Common myeloid progenitor, CD34-positive (primary cell): ENCODE measurements at regions not wholly inside any gene's neighbourhood (a gene's known extent, or its start where the extent isn't known, plus 50 kb on each side); places are given as distances from the start of the nearest gene placed in this dataset.
"Not testable (repeated sequence)": the region's sequence is repeated elsewhere in the genome, so short reads cannot be mapped to it uniquely, and the experiment has no call there.

Experiments used
- CTCF ChIA-PET: fragments of 350-600 bp; sonication (Branson Sonifier 250); formaldehyde crosslinking; loops from one replicate; lab custom pipeline; 2021; ENCODE audit warnings: antibody characterized with exemption; lab: Charles Lee
- POLR2A ChIA-PET: fragments of 350-600 bp; sonication (Branson Sonifier 250); formaldehyde crosslinking; loops from one replicate; lab custom pipeline; 2021; ENCODE audit warnings: antibody characterized with exemption; lab: Charles Lee
- DNase-seq, 3 donors: peaks; one replicate each; pipeline versions ENCODE4 v3.0.0 to v3.0.0-alpha.2; 2013
- H3K27ac ChIP-seq, 2 experiments: 1 replicate in 1 of 2; 2 replicates in 1 of 2; pipeline ENCODE4 v1.7.0; 2013; ENCODE audit warnings: inconsistent platforms in 2 of 2, low read length in 2 of 2, mild to moderate bottlenecking in 2 of 2, low read depth in 1 of 2, moderate library complexity in 1 of 2; ENCODE audit not compliant: severe bottlenecking in 2 of 2, insufficient read depth in 1 of 2, poor library complexity in 1 of 2
- H3K27me3 ChIP-seq, 5 experiments: replicated peaks in 2 of 5; 1 replicate in 3 of 5; 2 replicates in 2 of 5; pipeline versions ENCODE4 v1.6.1 to v1.7.0; 2013; ENCODE audit warnings: low read length in 4 of 5, mild to moderate bottlenecking in 2 of 5, moderate library complexity in 2 of 5, inconsistent platforms in 1 of 5; ENCODE audit not compliant: insufficient read depth in 5 of 5, control insufficient read depth in 4 of 5
- H3K36me3 ChIP-seq, 4 experiments: 1 replicate in 2 of 4; 2 replicates in 2 of 4; pipeline versions ENCODE4 v1.6.1 to v1.7.0; 2013; ENCODE audit warnings: low read length in 3 of 4, control low read depth in 1 of 4, mild to moderate bottlenecking in 1 of 4; ENCODE audit not compliant: control insufficient read depth in 4 of 4, insufficient read depth in 4 of 4
- H3K4me1 ChIP-seq, 4 experiments: 1 replicate in 3 of 4; 2 replicates in 1 of 4; pipeline versions ENCODE4 v1.6.1 to v1.7.1; 2013; ENCODE audit warnings: low read length in 3 of 4, mild to moderate bottlenecking in 3 of 4, control low read depth in 1 of 4, inconsistent platforms in 1 of 4, moderate library complexity in 1 of 4; ENCODE audit not compliant: control insufficient read depth in 4 of 4, insufficient read depth in 4 of 4; ENCODE audit errors: control extremely low read depth in 1 of 4
- H3K4me3 ChIP-seq, 7 experiments: 1 replicate in 4 of 7; 2 replicates in 3 of 7; pipeline versions ENCODE4 v1.5.1 to v1.7.0; 2013; ENCODE audit warnings: mild to moderate bottlenecking in 7 of 7, low read length in 6 of 7, moderate library complexity in 6 of 7, inconsistent platforms in 2 of 7, low read depth in 2 of 7, control low read depth in 1 of 7; ENCODE audit not compliant: insufficient read depth in 4 of 7, control insufficient read depth in 1 of 7; ENCODE audit errors: extremely low read depth in 1 of 7
- H3K9me3 ChIP-seq, 5 experiments: 1 replicate in 4 of 5; 2 replicates in 1 of 5; pipeline versions ENCODE4 v1.6.1 to v1.7.1; 2013; ENCODE audit warnings: low read length in 4 of 5, mild to moderate bottlenecking in 2 of 5, inconsistent platforms in 1 of 5, low read depth in 1 of 5, moderate library complexity in 1 of 5; ENCODE audit not compliant: control insufficient read depth in 4 of 5, insufficient read depth in 2 of 5; ENCODE audit errors: control extremely low read depth in 1 of 5
- WGBS: methylation state at CpG from one replicate; pipeline ENCODE4 v1.1.5; 2013; ENCODE audit not compliant: insufficient coverage; 5-methylcytosine and 5-hydroxymethylcytosine counted together

- ChIA-PET CTCF (no interaction called here), POLR2A (no interaction called here)
- WGBS: 83% methylated on average over 1 of the region's 2 CpGs
- Histone ChIP-seq H3K27me3 (no peaks in the 10 kb centered on the region), H3K4me3 (no peak overlapping the region), H3K36me3 (no peaks in the 10 kb centered on the region), H3K4me1 (no peaks in the 10 kb centered on the region), H3K27ac (no peak overlapping the region), H3K9me3 (peaks cover 0 to 1% (median 0%) of the 10 kb centered on the region in 5 experiments)
- no peak for DNase-seq
These were observed 597.6 kb downstream of the NXPH1 start for GRCh38 chr7:9030976-9031375.

DNA sequence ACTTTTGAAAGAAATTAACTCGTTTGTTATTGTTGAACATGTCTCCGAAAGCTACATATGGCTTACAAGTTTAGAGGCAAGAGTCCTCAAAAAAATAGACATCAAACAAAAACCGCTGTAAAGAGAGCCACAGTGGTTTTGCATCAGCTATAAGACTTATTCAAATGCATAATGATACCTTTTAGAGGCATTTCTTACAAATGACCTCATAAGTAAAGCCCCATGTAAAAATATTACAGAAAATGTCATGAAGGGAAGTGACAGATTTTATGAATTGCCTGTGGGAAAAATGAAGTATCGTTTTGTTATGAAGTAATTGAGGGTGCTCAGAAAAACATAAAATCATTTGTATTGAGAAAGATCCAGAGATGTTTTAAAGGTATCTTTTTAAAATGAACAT is 598.0 kb downstream of the NXPH1 start:
- CTCF ChIA-PET: no interaction called here
- no peak overlapping the region for H3K4me3 ChIP-seq

DNA sequence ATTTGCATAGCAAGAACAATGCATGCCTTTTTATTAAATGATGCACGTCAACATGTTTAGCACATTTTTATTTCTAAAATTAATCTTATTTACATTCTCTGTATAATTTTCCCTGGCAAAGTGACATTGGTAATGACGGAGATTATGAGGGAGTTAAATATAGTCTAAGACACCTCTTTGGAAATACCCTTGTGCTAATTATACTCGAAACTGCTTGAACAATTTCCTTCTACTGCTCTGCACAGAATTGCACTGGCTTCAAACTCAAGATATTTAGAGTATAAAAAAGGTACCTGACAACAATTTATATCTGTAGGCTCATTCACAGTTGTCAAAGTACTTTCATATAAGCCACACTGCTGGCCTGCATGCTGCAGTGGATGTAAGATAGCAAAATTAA is 602.7 kb downstream of the NXPH1 start:
- H3K4me3 ChIP-seq: no peak overlapping the region
- POLR2A ChIA-PET: no interaction called here
- no peak overlapping the region for H3K27ac ChIP-seq
- CTCF ChIA-PET: interaction anchor here (0.5 kb wide), 1 partner anchor 331 kb away, joined by 3 read pairs; no protein-coding TSS in a partner anchor
- H3K9me3 ChIP-seq: no peaks in the 10 kb centered on the region
- no peaks in the 10 kb centered on the region for H3K4me1 ChIP-seq
- no peaks in the 10 kb centered on the region for H3K27me3 ChIP-seq
- DNase-seq: no peak
- no peaks in the 10 kb centered on the region for H3K36me3 ChIP-seq
- no CpG with 5 or more reads among the region's 3 CpGs for WGBS

More for the DNA sequence above, 598.0 kb downstream of the NXPH1 start:
- no peak for DNase-seq
- POLR2A ChIA-PET: no interaction called here
- no peak overlapping the region for H3K27ac ChIP-seq
- H3K36me3 ChIP-seq: no peaks in the 10 kb centered on the region
- no peaks in the 10 kb centered on the region for H3K27me3 ChIP-seq
- 100% methylated on average over 2 of the region's 4 CpGs for WGBS
- H3K4me1 ChIP-seq: no peaks in the 10 kb centered on the region
- peaks cover 0 to 1% (median 0%) of the 10 kb centered on the region in 5 experiments for H3K9me3 ChIP-seq

GRCh38 chr7:9071160-9071762 is 637.9 kb downstream of the NXPH1 start:
- no peaks in the 10 kb centered on the region for H3K9me3 ChIP-seq
- H3K36me3 ChIP-seq: no peaks in the 10 kb centered on the region
- no peaks in the 10 kb centered on the region for H3K27me3 ChIP-seq
- WGBS: no CpG with 5 or more reads among the region's 4 CpGs
- no peak overlapping the region for H3K27ac ChIP-seq
- H3K4me3 ChIP-seq: no peak overlapping the region
- ChIA-PET CTCF (no interaction called here), POLR2A (no interaction called here)
- no peaks in the 10 kb centered on the region for H3K4me1 ChIP-seq
- no peak for DNase-seq

- no CpG with 5 or more reads among the region's 1 CpG for WGBS
- POLR2A ChIA-PET, H3K4me1 ChIP-seq: not testable (repeated sequence)
These were observed 642.4 kb downstream of the NXPH1 start for GRCh38 chr7:9075774-9076173.

GRCh38 chr7:9082203-9082602 is 648.8 kb downstream of the NXPH1 start:
- Histone ChIP-seq H3K27me3 (no peaks in the 10 kb centered on the region), H3K4me1 (peaks cover 0 to 4% (median 0%) of the 10 kb centered on the region in 4 experiments), H3K36me3 (no peaks in the 10 kb centered on the region), H3K9me3 (peaks cover 0 to 2% (median 0%) of the 10 kb centered on the region in 5 experiments), H3K4me3 (no peak overlapping the region), H3K27ac (no peak overlapping the region)
- CTCF ChIA-PET: no interaction called here
- no peak for DNase-seq
- WGBS: 83% methylated on average over 1 of the region's 2 CpGs
- POLR2A ChIA-PET: no interaction called here

More at GRCh38 chr7:9075774-9076173, 642.4 kb downstream of the NXPH1 start:
- H3K36me3 ChIP-seq, H3K27me3 ChIP-seq, H3K27ac ChIP-seq, CTCF ChIA-PET, H3K4me3 ChIP-seq, H3K9me3 ChIP-seq: not testable (repeated sequence)
- peak in 2 of 3 donors; percentile 2 to 6 for DNase-seq

GRCh38 chr7:9083837-9084236 is 650.4 kb downstream of the NXPH1 start:
- no peaks in the 10 kb centered on the region for H3K36me3 ChIP-seq
- WGBS: 95% methylated on average over 4 of the region's 5 CpGs
- H3K4me3 ChIP-seq: no peak overlapping the region
- H3K27me3 ChIP-seq: no peaks in the 10 kb centered on the region
- no peak for DNase-seq
- ChIA-PET CTCF (no interaction called here), POLR2A (no interaction called here)
- H3K4me1 ChIP-seq: peaks cover 0 to 3% (median 0%) of the 10 kb centered on the region in 4 experiments
- H3K9me3 ChIP-seq: peaks cover 0 to 2% (median 0%) of the 10 kb centered on the region in 5 experiments
- no peak overlapping the region for H3K27ac ChIP-seq
